ENCODE measurements at regions not wholly inside any gene's neighbourhood (a gene's known extent, or its start where the extent isn't known, plus 50 kb on each side); places are given as distances from the start of the nearest gene placed in this dataset.

DNA sequence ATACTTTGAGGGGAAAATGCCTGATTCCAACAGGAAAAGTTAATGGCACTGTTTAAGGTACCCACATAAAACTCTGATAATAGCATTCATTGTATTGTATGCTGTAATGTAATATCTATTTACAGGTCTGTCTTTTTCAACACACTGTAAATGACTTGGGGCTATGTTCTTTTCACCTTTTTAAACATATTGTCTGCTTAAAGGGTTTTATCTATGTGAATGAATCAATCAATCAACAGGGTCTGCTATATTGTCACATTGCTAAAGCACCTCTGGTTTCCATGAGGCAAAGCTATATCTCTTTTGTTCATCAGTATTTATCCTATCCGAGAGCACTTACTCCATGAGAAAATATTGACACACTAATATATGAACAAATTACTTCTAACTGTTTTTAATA, 288.0 kb downstream of the SLC6A15 start:
- no peak overlapping the region for H3K4me3 ChIP-seq (ENCODE audit: low read depth, low read length)
- H3K27me3 ChIP-seq (ENCODE audit: control insufficient read depth, insufficient read depth, low read length): no peaks in the 10 kb centered on the region
- TF ChIP-seq, protein P1, sequence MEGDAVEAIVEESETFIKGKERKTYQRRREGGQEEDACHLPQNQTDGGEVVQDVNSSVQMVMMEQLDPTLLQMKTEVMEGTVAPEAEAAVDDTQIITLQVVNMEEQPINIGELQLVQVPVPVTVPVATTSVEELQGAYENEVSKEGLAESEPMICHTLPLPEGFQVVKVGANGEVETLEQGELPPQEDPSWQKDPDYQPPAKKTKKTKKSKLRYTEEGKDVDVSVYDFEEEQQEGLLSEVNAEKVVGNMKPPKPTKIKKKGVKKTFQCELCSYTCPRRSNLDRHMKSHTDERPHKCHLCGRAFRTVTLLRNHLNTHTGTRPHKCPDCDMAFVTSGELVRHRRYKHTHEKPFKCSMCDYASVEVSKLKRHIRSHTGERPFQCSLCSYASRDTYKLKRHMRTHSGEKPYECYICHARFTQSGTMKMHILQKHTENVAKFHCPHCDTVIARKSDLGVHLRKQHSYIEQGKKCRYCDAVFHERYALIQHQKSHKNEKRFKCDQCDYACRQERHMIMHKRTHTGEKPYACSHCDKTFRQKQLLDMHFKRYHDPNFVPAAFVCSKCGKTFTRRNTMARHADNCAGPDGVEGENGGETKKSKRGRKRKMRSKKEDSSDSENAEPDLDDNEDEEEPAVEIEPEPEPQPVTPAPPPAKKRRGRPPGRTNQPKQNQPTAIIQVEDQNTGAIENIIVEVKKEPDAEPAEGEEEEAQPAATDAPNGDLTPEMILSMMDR (IDR thresholded peaks at IDR 0.05; ENCODE audit: insufficient read depth, low read length, severe bottlenecking): no peak
- DNase-seq (ENCODE audit: low read depth) (no peak), FAIRE-seq (no peak)
- H3K36me3 ChIP-seq (ENCODE audit: control insufficient read depth, insufficient read depth, low read length): no peaks in the 10 kb centered on the region

DNA sequence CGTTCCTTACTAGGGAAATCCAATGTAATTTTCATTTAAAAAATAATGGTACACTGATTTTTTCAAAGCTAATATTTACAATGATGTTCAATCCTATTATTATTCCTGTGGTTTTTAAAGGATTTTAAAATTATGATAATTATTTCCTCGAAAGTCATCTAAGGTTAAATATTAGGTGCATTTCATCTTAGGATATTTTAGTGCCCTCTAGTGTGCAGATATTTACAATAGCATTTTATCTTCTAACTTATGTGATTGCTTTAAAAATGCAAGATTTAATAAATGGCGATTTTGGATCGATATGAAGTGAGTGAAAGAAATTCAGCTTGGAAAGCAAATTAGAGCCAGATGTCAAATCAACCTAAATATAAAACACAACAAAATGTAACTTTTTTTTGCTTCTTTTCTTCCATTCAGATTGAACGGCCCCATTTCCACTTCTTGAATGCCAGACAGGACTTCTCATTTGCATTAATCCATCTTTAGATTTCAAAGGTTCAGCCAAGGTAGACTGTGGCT, 293.5 kb downstream of the SLC6A15 start:
- DNase-seq (ENCODE audit: low read depth) (peak; percentile 21), FAIRE-seq (no peak)
- Histone ChIP-seq H3K4me3 (ENCODE audit: low read depth, low read length) (no peak overlapping the region), H3K27me3 (ENCODE audit: control insufficient read depth, insufficient read depth, low read length) (no peaks in the 10 kb centered on the region), H3K36me3 (ENCODE audit: control insufficient read depth, insufficient read depth, low read length) (no peaks in the 10 kb centered on the region)
- TF ChIP-seq, protein P1 (IDR thresholded peaks at IDR 0.05; ENCODE audit: insufficient read depth, low read length, severe bottlenecking): no peak

- TF ChIP-seq, protein P1 (IDR thresholded peaks at IDR 0.05; ENCODE audit: insufficient read depth, low read length, severe bottlenecking): no peak
- no peak overlapping the region for H3K4me3 ChIP-seq (ENCODE audit: low read depth, low read length)
- no peak for FAIRE-seq
Observed at GRCh38 chr12:84607170-84607819, 305.3 kb downstream of the SLC6A15 start.

DNA sequence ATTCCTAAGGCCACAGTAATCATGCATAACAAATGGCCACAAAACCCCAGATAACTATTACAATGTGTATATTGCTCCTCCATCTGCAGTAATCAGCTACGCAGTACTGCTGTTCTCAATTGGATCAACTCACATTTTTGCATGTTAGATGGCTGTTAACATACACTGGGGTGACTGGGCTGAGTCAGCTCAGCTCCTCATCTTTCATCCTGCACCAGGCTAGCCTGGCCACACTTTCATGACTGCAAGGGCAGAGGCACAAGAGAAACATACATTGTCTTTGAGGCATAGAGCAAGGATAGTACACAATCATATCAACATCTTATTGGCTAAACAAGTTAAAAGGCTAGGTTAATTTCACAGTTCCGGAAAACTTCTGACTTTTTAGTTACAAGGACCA, 306.6 kb downstream of the SLC6A15 start:
- no peak for FAIRE-seq
- DNase-seq (ENCODE audit: low read depth): no peak
- Histone ChIP-seq H3K27me3 (ENCODE audit: control insufficient read depth, insufficient read depth, low read length) (no peaks in the 10 kb centered on the region), H3K4me3 (ENCODE audit: low read depth, low read length) (no peak overlapping the region), H3K36me3 (ENCODE audit: control insufficient read depth, insufficient read depth, low read length) (no peaks in the 10 kb centered on the region)
- TF ChIP-seq, protein P1 (IDR thresholded peaks at IDR 0.05; ENCODE audit: insufficient read depth, low read length, severe bottlenecking): no peak

More at GRCh38 chr12:84607170-84607819, 305.3 kb downstream of the SLC6A15 start:
- H3K36me3 ChIP-seq (ENCODE audit: control insufficient read depth, insufficient read depth, low read length): no peaks in the 10 kb centered on the region
- no peak for DNase-seq (ENCODE audit: low read depth)
- H3K27me3 ChIP-seq (ENCODE audit: control insufficient read depth, insufficient read depth, low read length): no peaks in the 10 kb centered on the region

- no peak for DNase-seq (ENCODE audit: low read depth)
- FAIRE-seq: no peak
- TF ChIP-seq, protein P1 (IDR thresholded peaks at IDR 0.05; ENCODE audit: insufficient read depth, low read length, severe bottlenecking): no peak
- Histone ChIP-seq H3K36me3 (ENCODE audit: control insufficient read depth, insufficient read depth, low read length) (no peaks in the 10 kb centered on the region), H3K4me3 (ENCODE audit: low read depth, low read length) (no peak overlapping the region), H3K27me3 (ENCODE audit: control insufficient read depth, insufficient read depth, low read length) (no peaks in the 10 kb centered on the region)
Observed at GRCh38 chr12:84604551-84604950, 308.0 kb downstream of the SLC6A15 start.

All from bronchial epithelial cell (primary cell).